ENCODE measurements at regions not wholly inside any gene's neighbourhood (a gene's known extent, or its start where the extent isn't known, plus 50 kb on each side); places are given as distances from the start of the nearest gene placed in this dataset.

DNA sequence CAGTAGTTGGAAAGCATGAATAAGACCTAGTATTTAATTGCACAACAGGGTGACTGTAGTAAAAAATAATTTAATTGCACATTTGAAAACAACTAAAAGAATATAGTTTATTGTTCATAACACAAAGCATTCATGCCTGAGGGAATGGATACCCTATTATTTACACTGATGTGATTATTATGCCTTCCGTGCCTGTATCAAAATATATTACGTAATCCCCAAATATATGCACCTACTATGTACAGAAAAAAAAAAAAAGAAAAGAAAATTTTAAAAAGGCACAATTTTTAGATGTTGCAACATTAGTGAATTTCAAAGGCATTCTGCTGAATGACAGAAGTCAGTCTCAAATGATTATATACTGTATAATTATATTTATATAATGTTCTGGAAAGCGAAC lies 647.2 kb upstream of the BCHE start:
- Histone ChIP-seq H3K4me1 (no peaks in the 10 kb centered on the region), H3K27ac (no peak overlapping the region), H3K4me3 (no peak overlapping the region), H3K9me3 (replicated peaks) (no peaks in the 10 kb centered on the region), H3K36me3 (no peaks in the 10 kb centered on the region), H3K27me3 (no peaks in the 10 kb centered on the region)
- no peak for DNase-seq

DNA sequence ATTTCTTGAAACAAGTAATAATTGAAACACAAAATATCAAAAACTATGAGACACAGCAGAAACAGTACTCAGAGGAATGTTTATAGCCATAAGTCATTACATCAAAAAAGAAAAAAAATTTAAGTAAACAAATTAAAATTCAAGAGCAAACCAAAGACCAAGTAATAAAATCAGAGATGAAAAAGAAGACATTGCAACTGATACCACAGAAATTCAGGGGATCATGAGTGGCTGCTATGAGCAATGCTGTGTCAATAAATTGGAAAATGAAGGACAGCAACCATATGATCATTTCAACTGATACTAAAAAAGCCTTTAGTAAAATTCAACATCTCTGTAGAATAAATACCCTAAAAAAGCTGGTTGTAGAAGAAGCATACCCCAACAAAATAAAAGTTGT lies 644.1 kb upstream of the BCHE start:
- H3K36me3 ChIP-seq, result no peaks in the 10 kb centered on the region
- H3K27me3 ChIP-seq, result no peaks in the 10 kb centered on the region
- H3K4me1 ChIP-seq, result no peaks in the 10 kb centered on the region
- H3K4me3 ChIP-seq, result no peak overlapping the region
- H3K9me3 ChIP-seq (replicated peaks), result no peaks in the 10 kb centered on the region
- no peak overlapping the region for H3K27ac ChIP-seq
- DNase-seq, result no peak

DNA sequence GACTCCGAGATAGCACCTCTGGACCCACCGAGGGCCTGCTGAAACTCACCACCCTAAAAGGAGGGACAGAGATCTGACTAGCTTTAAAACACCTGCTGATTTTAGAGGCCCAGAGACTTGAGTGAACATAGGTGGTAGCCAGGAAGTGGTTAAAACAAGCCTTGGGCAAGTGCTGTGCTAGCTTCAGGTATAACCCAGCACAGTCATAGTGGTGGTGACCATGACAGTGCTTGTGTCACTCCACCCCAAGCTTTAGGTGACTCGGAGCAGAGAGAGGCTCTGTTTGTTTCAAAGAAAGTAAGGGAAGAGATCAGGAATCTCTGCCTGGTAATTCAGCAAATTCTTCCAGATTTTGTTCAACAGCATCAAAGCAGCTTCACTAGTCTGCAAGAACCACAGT lies 641.1 kb upstream of the BCHE start:
- DNase-seq, result no peak
- H3K4me3 ChIP-seq, result no peak overlapping the region
- H3K9me3 ChIP-seq (replicated peaks), result no peaks in the 10 kb centered on the region
- no peaks in the 10 kb centered on the region for H3K4me1 ChIP-seq
- no peaks in the 10 kb centered on the region for H3K36me3 ChIP-seq
- no peaks in the 10 kb centered on the region for H3K27me3 ChIP-seq
- no peak overlapping the region for H3K27ac ChIP-seq

DNA sequence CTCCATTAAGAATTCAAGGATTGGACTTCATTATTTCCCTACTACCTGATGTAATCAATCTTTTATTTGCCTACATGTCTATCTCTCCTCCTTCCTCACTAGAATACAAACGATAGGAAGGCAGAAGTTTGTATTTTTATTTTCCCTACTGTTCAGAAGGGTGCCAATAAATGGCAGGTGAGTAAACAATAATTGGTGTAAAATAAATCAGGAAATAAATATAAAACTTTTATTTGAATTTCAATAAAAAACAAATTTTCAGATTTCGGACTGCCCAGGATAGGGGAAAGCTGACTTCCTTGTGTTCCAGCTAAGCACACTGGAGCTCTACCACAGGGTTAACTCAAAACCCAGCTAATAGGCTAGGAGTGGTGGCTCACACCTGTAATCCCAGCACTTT lies 636.3 kb upstream of the BCHE start:
- no peaks in the 10 kb centered on the region for H3K4me1 ChIP-seq
- no peaks in the 10 kb centered on the region for H3K9me3 ChIP-seq (replicated peaks)
- DNase-seq, result no peak
- no peak overlapping the region for H3K27ac ChIP-seq
- H3K36me3 ChIP-seq, result no peaks in the 10 kb centered on the region
- no peaks in the 10 kb centered on the region for H3K27me3 ChIP-seq
- H3K4me3 ChIP-seq, result no peak overlapping the region

DNA sequence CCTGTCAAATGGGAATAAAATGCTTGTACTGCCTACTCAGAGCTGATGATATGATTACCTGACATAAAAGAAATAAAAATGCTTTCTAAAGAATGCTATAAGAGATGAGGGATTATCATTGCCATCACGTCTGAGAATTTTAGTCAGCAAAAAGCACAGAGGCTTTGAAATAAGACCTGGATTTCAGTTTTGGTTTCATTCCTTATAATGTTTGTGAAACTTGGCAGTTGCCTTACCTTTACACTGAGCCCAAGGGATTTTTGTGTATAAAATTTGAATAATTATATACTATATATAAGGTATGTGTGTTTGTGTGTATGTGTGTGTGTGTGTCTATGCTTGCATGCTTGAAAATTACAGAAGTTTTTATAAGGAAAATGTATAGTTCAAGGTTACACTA lies 634.8 kb upstream of the BCHE start:
- H3K27me3 ChIP-seq, result no peaks in the 10 kb centered on the region
- H3K4me1 ChIP-seq, result no peaks in the 10 kb centered on the region

DNA sequence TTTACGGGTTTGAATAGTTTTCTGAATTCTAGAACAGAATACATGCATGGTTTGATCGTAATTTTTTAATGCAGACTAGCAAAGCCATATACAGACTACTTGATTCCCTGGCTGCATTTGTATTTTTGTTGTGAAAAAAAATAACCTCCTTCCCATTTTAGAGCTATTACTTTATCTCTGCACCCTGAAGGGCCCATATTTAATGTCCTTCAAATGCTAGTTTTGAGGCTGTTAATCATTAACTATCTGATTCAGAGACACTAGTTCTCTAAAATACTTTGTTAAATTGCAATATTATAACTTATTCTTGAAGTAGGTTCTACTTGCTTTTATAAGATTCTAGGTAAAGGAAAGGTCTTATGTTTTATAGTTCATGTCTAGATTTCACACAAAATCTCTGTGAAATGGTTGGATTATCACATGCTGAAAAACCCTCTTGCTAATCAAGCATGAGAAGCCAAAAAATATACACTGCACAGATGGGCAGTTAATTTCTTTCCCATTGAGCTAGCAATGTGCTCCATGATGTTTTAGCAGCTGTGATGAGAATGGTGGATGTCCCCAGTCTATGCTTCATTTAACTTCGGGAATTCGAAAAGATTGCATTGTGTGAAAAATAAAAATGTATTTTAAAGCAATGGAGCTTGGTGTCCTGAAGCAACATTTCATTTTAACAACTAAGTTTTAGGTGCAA lies 634.0 kb upstream of the BCHE start:
- Histone ChIP-seq H3K9me3 (replicated peaks) (no peaks in the 10 kb centered on the region), H3K27ac (peak overlapping the region; percentile 25), H3K4me3 (no peak overlapping the region), H3K27me3 (no peaks in the 10 kb centered on the region), H3K36me3 (no peaks in the 10 kb centered on the region), H3K4me1 (no peaks in the 10 kb centered on the region)
- DNase-seq, result peak in 1 of 2 experiments; percentile 44

More for the DNA sequence above, 634.8 kb upstream of the BCHE start:
- H3K4me3 ChIP-seq, result no peak overlapping the region
- no peaks in the 10 kb centered on the region for H3K36me3 ChIP-seq
- H3K27ac ChIP-seq, result peak overlapping the region; percentile 25
- no peaks in the 10 kb centered on the region for H3K9me3 ChIP-seq (replicated peaks)
- DNase-seq, result no peak

DNA sequence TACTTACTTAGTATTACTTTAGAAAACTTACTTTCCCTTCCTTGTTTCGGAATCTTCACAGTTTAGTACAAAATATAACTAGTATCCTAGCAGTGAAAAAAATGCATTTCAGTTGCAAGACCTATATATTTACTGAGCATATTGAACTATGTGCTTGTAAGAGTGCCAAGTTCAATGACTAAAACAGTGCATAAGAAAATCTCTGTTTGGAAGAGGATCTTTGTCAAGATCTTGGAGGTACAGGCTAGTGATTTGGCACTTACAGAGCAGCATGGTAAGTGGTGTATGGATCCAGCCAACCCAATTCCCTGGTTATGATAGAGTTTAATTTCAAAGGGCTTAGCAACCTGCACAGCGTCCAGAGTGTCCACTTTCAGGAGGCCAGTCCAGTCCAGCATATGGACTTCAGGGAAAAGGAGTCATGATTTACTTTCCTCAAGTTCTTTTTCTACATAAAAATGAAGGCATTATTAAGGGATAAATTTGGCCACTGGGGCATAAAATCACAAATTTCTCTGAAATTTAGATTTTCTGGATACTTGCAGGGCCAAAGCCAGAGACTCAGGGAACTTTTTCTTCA lies 625.8 kb upstream of the BCHE start:
- Histone ChIP-seq H3K9me3 (replicated peaks) (no peaks in the 10 kb centered on the region), H3K27me3 (no peaks in the 10 kb centered on the region), H3K36me3 (no peaks in the 10 kb centered on the region), H3K4me1 (no peaks in the 10 kb centered on the region), H3K27ac (no peak overlapping the region), H3K4me3 (no peak overlapping the region)
- no peak for DNase-seq

DNA sequence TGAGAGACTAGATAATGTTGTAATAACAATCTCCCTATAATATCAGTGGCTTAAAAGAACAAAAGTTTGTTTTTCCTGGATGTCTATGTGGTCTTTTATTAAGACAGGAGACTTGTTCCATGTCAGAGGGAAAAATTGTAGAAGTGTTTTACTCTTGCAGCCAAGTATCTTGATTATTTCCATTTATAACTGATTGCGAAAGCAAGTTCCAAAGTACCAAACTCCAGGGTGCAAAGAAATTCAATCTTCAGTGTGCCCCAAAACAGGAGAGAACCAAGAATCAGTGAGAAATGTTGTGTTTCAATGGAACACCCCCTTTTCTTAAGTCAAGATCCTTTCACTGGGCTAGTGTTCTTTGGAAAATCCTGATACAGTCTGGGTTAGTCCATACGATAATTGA lies 624.4 kb upstream of the BCHE start:
- no peaks in the 10 kb centered on the region for H3K4me1 ChIP-seq
- no peak for DNase-seq

DNA sequence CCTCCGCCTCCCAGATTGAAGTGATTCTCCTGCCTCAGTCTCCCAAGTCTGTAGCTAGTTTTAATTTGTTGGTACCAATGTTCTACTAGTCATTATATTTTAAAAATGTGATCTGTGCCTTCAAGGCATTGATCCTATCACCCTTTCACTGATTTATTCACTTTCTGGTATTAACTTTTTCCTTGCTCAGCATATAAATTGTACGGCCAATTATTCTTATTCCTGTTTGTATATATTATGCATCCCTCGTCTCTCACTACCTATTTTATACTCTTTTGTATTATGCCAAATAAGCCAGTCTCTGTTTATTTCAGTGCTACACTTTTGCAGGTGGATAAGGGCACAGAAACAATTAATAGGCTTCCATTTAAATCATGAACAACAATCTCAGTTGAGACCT lies 620.2 kb upstream of the BCHE start:
- H3K36me3 ChIP-seq, result no peaks in the 10 kb centered on the region
- no peaks in the 10 kb centered on the region for H3K27me3 ChIP-seq
- H3K9me3 ChIP-seq (replicated peaks), result no peaks in the 10 kb centered on the region
- no peak for DNase-seq
- no peak overlapping the region for H3K27ac ChIP-seq
- H3K4me1 ChIP-seq, result 0 out of 2 replicates have a peak, but pooled peaks cover 5% of the 10 kb centered on the region
- no peak overlapping the region for H3K4me3 ChIP-seq

More for the DNA sequence above, 624.4 kb upstream of the BCHE start:
- no peaks in the 10 kb centered on the region for H3K27me3 ChIP-seq
- H3K4me3 ChIP-seq, result no peak overlapping the region
- no peaks in the 10 kb centered on the region for H3K9me3 ChIP-seq (replicated peaks)
- H3K27ac ChIP-seq, result no peak overlapping the region
- H3K36me3 ChIP-seq, result no peaks in the 10 kb centered on the region

DNA sequence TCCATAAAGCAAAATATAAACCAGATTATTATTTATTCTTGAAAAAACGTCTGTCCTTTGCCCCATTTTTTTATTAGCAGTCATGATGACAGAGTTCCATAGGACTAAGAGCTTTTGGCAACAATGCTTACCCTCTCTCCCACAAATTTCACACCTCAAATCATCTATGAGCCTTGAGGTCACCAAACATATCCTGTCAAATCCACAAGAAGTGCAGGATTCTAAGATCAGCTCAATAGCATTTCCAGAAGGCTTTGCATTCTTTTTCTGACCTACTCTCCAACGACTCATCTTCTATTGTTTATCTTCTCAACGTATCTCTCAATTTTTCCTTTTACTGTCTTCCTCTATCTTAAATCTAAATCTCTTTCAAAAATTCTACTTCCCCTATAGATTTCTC lies 619.1 kb upstream of the BCHE start:
- Histone ChIP-seq H3K4me3 (no peak overlapping the region), H3K9me3 (replicated peaks) (no peaks in the 10 kb centered on the region), H3K27me3 (no peaks in the 10 kb centered on the region), H3K27ac (peak overlapping the region; percentile 39), H3K4me1 (0 out of 2 replicates have a peak, but pooled peaks cover 5% of the 10 kb centered on the region), H3K36me3 (no peaks in the 10 kb centered on the region)
- no peak for DNase-seq

DNA sequence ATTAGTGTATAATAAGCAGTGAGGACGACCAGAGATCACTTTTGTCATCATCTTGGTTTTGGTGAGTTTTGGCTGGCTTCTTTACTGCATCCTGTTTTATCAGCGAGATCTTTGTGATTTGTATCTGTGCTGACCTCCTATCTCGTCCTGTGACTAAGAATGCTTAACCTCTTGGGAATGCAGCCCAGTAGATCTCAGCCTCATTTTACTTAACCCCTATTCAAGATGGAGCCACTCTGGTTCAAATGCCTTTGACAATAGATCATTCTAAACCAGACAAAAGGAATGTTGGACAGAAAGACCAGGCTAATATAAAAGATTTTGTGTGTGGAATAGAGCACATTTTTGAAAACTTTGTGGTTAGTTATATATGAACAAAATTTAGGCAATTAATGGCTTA lies 618.5 kb upstream of the BCHE start:
- Histone ChIP-seq H3K4me3 (no peak overlapping the region), H3K27ac (peak overlapping the region; percentile 39), H3K36me3 (no peaks in the 10 kb centered on the region), H3K4me1 (0 out of 2 replicates have a peak, but pooled peaks cover 5% of the 10 kb centered on the region), H3K27me3 (no peaks in the 10 kb centered on the region), H3K9me3 (replicated peaks) (no peaks in the 10 kb centered on the region)
- peak in 1 of 2 experiments; percentile 5 for DNase-seq

DNA sequence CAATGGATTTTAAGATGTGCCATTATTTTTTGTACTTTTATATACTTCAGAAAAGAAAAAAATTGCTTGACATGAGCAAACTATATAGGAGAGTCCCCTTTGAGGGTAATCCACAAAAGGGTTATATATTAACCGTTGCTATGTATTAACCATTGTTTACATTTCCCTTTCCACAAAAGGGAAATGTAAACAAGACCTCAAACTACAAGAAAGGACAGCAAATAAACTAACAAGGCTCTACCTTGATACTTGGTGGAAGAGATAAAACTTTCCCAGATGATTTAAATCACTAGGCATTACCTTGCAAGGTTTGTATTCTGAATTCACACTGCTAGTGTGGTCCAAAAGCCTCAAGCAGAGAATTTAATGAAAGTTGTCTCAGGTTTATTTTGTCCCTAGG lies 616.3 kb upstream of the BCHE start:
- Histone ChIP-seq H3K9me3 (replicated peaks) (no peaks in the 10 kb centered on the region), H3K36me3 (no peaks in the 10 kb centered on the region)
- DNase-seq, result no peak

DNA sequence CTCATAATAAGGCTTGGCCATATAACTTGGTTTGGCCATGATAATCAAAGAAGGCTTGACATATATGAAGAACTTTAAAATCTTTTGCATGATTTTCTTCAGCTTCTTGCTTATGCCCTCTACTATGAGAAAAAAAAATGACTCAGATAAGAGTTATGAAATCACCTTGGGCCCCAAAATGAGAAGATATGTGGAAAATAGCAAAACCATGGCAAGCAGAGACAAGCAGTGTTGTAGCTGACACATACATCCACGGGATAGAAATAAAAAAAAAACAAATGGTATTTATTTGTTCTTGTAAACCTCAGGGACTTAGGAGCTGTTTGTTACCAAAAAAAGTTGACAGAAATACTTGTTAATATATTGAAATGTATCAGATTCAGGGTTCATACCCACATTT lies 614.8 kb upstream of the BCHE start:
- no peak overlapping the region for H3K4me3 ChIP-seq
- H3K4me1 ChIP-seq, result 0 out of 2 replicates have a peak, but pooled peaks cover 5% of the 10 kb centered on the region
- no peak for DNase-seq
- H3K27ac ChIP-seq, result no peak overlapping the region
- H3K9me3 ChIP-seq (replicated peaks), result no peaks in the 10 kb centered on the region
- no peaks in the 10 kb centered on the region for H3K27me3 ChIP-seq
- H3K36me3 ChIP-seq, result no peaks in the 10 kb centered on the region

More for the DNA sequence above, 616.3 kb upstream of the BCHE start:
- Histone ChIP-seq H3K4me1 (0 out of 2 replicates have a peak, but pooled peaks cover 5% of the 10 kb centered on the region), H3K27me3 (no peaks in the 10 kb centered on the region), H3K27ac (no peak overlapping the region), H3K4me3 (no peak overlapping the region)

DNA sequence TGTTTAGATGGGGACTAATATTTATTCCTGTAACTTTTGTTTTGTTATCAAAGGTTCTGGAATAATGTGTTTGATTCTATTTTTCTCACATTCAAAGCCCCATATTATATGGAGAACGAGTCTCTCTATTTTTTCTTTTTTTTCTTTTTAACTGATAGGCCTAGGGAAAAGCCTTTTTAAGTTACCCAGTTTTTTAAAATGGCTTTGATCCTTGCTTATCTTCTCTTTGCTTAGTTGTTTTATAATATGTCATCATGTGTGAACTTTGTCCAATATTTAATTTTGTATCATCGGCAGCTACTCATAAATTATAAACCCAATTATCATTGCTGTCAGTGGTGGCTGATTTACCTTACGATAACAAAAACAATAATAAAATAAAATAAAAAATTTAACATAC lies 610.3 kb upstream of the BCHE start:
- Histone ChIP-seq H3K4me3 (no peak overlapping the region), H3K9me3 (replicated peaks) (no peaks in the 10 kb centered on the region), H3K27me3 (no peaks in the 10 kb centered on the region), H3K36me3 (no peaks in the 10 kb centered on the region), H3K4me1 (no peaks in the 10 kb centered on the region), H3K27ac (no peak overlapping the region)
- no peak for DNase-seq

DNA sequence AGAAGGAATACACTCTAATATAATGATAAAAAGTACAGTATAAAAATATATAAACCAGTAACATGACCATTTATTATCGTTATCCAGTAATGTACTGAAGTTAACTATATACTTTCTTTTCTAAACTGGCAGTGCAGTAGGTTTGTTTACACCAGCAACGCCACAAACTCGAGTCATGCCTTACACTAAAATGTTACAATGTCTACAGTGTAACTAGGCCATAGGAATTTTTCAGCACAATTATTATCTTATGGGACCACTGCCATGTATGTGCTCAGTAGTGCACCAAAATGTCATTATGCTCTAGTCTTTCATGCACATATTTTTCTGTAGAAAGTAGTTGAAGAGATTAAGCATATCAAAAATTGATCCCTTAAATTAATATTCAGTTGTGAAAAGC lies 609.8 kb upstream of the BCHE start:
- Histone ChIP-seq H3K27me3 (no peaks in the 10 kb centered on the region), H3K4me1 (no peaks in the 10 kb centered on the region), H3K36me3 (no peaks in the 10 kb centered on the region), H3K9me3 (replicated peaks) (no peaks in the 10 kb centered on the region), H3K4me3 (no peak overlapping the region), H3K27ac (no peak overlapping the region)
- DNase-seq, result no peak

DNA sequence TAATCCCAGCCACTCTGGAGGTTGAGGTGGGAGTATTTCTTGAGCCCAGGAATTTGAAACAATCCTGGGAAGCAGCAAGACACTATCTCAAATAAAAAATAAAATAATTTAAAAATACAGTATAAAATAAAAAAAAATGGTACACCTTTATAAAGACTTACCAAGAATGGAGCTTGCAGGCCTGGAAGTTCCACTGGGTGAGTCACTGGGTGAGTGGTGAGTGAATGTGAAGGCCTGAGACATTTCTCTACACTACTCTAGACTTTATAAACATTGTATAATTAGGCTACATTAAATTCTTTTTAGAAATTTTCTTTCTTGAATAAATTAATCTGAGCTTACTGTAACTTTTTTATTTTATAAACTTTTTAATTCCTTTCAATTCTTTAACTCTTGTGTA lies 609.1 kb upstream of the BCHE start:
- no peak overlapping the region for H3K4me3 ChIP-seq
- H3K36me3 ChIP-seq, result no peaks in the 10 kb centered on the region
- DNase-seq, result no peak
- H3K27ac ChIP-seq, result no peak overlapping the region
- no peaks in the 10 kb centered on the region for H3K9me3 ChIP-seq (replicated peaks)
- H3K27me3 ChIP-seq, result no peaks in the 10 kb centered on the region
- H3K4me1 ChIP-seq, result no peaks in the 10 kb centered on the region

All from SJCRH30 (cell line).